ENCODE measurements at regions not wholly inside any gene's neighbourhood (a gene's known extent, or its start where the extent isn't known, plus 50 kb on each side); places are given as distances from the start of the nearest gene placed in this dataset.
"Not testable (repeated sequence)": the region's sequence is repeated elsewhere in the genome, so short reads cannot be mapped to it uniquely, and the experiment has no call there.

- no peak for TF ChIP-seq ZNF761 (CRISPR knock-in tag; conservative IDR thresholded peaks at IDR 0.05)
- no peak for TF ChIP-seq TCF7L2 (IDR thresholded peaks at IDR 0.05; ENCODE audit: low read depth, low read length)
- TF ChIP-seq ZGPAT (CRISPR knock-in tag; IDR thresholded peaks at IDR 0.05) = no peak
These were observed 81.6 kb upstream of the XYLT1 start (continued) for GRCh38 chr16:17552351-17552750.

- 8% methylated on average over 6 of the region's 6 CpGs for WGBS (ENCODE audit: low lambda C conversion rate)
- H3K4me1 ChIP-seq (ENCODE audit: insufficient read depth, low read length); H3K9ac ChIP-seq (ENCODE audit: insufficient read depth, low read depth, low read length); ATAC-seq; H3K36me3 ChIP-seq (replicated peaks in 1 of 2; ENCODE audit: control insufficient read depth in 1 of 2, insufficient read depth in 2 of 2, low read length in 2 of 2); BruUV-seq (replicated peaks); CTCF ChIA-PET (ENCODE audit: low intra/inter-chr PET ratio, low total read pairs); H2AFZ ChIP-seq (ENCODE audit: low read length); DNase-seq (ENCODE audit: low spot score); POLR2A ChIA-PET; H3K4me3 ChIP-seq (replicated peaks in 1 of 3; ENCODE audit: insufficient read depth in 1 of 3, low read depth in 2 of 3, low read length in 3 of 3); intact Hi-C loops (cut with micrococcal nuclease; ENCODE audit: unreplicated experiment); FAIRE-seq; H3K79me2 ChIP-seq (ENCODE audit: insufficient read depth, low read length); H3K9me3 ChIP-seq (ENCODE audit: low read length); H4K20me1 ChIP-seq (ENCODE audit: insufficient read depth, low read length); H3K27ac ChIP-seq (ENCODE audit: extremely low read length, insufficient read depth, low read length); in situ Hi-C loops (cut with HindIII; ENCODE audit: extremely low pct_ligation_motif_present, low pct_unique_long_range_greater_than_20kb); H3K4me2 ChIP-seq (ENCODE audit: low read depth, low read length): not testable (repeated sequence)
- peaks cover 2 to 10% of the 10 kb centered on the region in 2 experiments; a peak in 2 of 5 replicates for H3K27me3 ChIP-seq (ENCODE audit: control insufficient read depth in 1 of 2, insufficient read depth in 2 of 2, low read length in 2 of 2)
These were observed 80.9 kb upstream of the XYLT1 start for GRCh38 chr16:17551682-17552081.

GRCh38 chr16:17548825-17549224 is 78.1 kb upstream of the XYLT1 start:
- no peak overlapping the region for H3K4me3 ChIP-seq (replicated peaks in 1 of 3; ENCODE audit: insufficient read depth in 1 of 3, low read depth in 2 of 3, low read length in 3 of 3)
- H3K4me1 ChIP-seq (ENCODE audit: insufficient read depth, low read length) = no peaks in the 10 kb centered on the region
- ChIA-PET POLR2A (no interaction called here), CTCF (ENCODE audit: low intra/inter-chr PET ratio, low total read pairs) (no interaction called here)
- no peaks in the 10 kb centered on the region for H3K9me3 ChIP-seq (ENCODE audit: low read length)
- intact Hi-C loops (cut with micrococcal nuclease; ENCODE audit: unreplicated experiment) = no loop called here
- no peak overlapping the region for H2AFZ ChIP-seq (ENCODE audit: low read length)
- BruUV-seq (replicated peaks) = no TSS peak
- FAIRE-seq (no peak), ATAC-seq (no peak), DNase-seq (ENCODE audit: low spot score) (no peak)
- no peak overlapping the region for H3K9ac ChIP-seq (ENCODE audit: insufficient read depth, low read depth, low read length)
- H3K27me3 ChIP-seq (ENCODE audit: control insufficient read depth in 1 of 2, insufficient read depth in 2 of 2, low read length in 2 of 2) = peaks cover 2 to 10% of the 10 kb centered on the region in 2 experiments; a peak in 2 of 5 replicates
- H4K20me1 ChIP-seq (ENCODE audit: insufficient read depth, low read length) = no peaks in the 10 kb centered on the region
- no peaks in the 10 kb centered on the region for H3K79me2 ChIP-seq (ENCODE audit: insufficient read depth, low read length)
- no peaks in the 10 kb centered on the region for H3K36me3 ChIP-seq (replicated peaks in 1 of 2; ENCODE audit: control insufficient read depth in 1 of 2, insufficient read depth in 2 of 2, low read length in 2 of 2)
- no peak overlapping the region for H3K4me2 ChIP-seq (ENCODE audit: low read depth, low read length)
- in situ Hi-C loops (cut with HindIII; ENCODE audit: extremely low pct_ligation_motif_present, low pct_unique_long_range_greater_than_20kb) = no loop called here
- H3K27ac ChIP-seq (ENCODE audit: extremely low read length, insufficient read depth, low read length) = no peak overlapping the region
- WGBS (ENCODE audit: low lambda C conversion rate) = 0% methylated on average over 4 of the region's 4 CpGs
- TF ChIP-seq SRF (IDR thresholded peaks at IDR 0.05; ENCODE audit: low read depth, low read length) (no peak), ZNF629 (CRISPR knock-in tag; conservative IDR thresholded peaks at IDR 0.05) (no peak), NFRKB (IDR thresholded peaks at IDR 0.05) (no peak), SP5 (CRISPR knock-in tag; IDR thresholded peaks at IDR 0.05; ENCODE audit: borderline replicate concordance, low read depth) (no peak), ATF7 (IDR thresholded peaks at IDR 0.05) (no peak), ATF7 (CRISPR knock-in tag; IDR thresholded peaks at IDR 0.05) (no peak), SMAD3 (CRISPR knock-in tag; IDR thresholded peaks at IDR 0.05) (no peak), NR3C1 (CRISPR knock-in tag; IDR thresholded peaks at IDR 0.05) (no peak), TRIM24 (CRISPR knock-in tag; IDR thresholded peaks at IDR 0.05) (no peak), NR1H2 (CRISPR knock-in tag; IDR thresholded peaks at IDR 0.05; ENCODE audit: borderline replicate concordance, low read depth) (no peak), ATF7-NPFF (CRISPR knock-in tag; IDR thresholded peaks at IDR 0.05; ENCODE audit: low read depth) (no peak)

All from HepG2 (cell line).